GM18907 (cell line): ENCODE measurements at regions not wholly inside any gene's neighbourhood (a gene's known extent, or its start where the extent isn't known, plus 50 kb on each side); places are given as distances from the start of the nearest gene placed in this dataset.
"Not testable (repeated sequence)": the region's sequence is repeated elsewhere in the genome, so short reads cannot be mapped to it uniquely, and the experiment has no call there.

Source experiments
- ATAC-seq: cut with Tn5 transposase; IDR thresholded peaks from one replicate; pipeline ENCODE4 v1.9.1; 2021; ENCODE audit warnings: mild to moderate bottlenecking, moderate library complexity; ENCODE audit not compliant: unreplicated experiment

- ATAC-seq = no peak
These were observed 541.4 kb downstream of the CSNK1G3 start for GRCh38 chr5:124053340-124053739.

- no peak for ATAC-seq
These were observed 540.2 kb downstream of the CSNK1G3 start for GRCh38 chr5:124052201-124052600.

- no peak for ATAC-seq
These were observed 538.3 kb downstream of the CSNK1G3 start for GRCh38 chr5:124050120-124050770.

- no peak for ATAC-seq
These were observed 533.4 kb downstream of the CSNK1G3 start for GRCh38 chr5:124045412-124045811.

GRCh38 chr5:124044613-124045012 is 532.6 kb downstream of the CSNK1G3 start:
- ATAC-seq = no peak

GRCh38 chr5:124043456-124043855 is 531.5 kb downstream of the CSNK1G3 start:
- ATAC-seq = no peak

- ATAC-seq = no peak
These were observed 528.8 kb downstream of the CSNK1G3 start for GRCh38 chr5:124040799-124041198.

- ATAC-seq = no peak
These were observed 527.4 kb downstream of the CSNK1G3 start for GRCh38 chr5:124039410-124039809.

- ATAC-seq = no peak
These were observed 524.8 kb downstream of the CSNK1G3 start for GRCh38 chr5:124036786-124037185.

- ATAC-seq = peak; percentile 98
These were observed 523.0 kb downstream of the CSNK1G3 start for GRCh38 chr5:124034963-124035362.

- ATAC-seq = no peak
These were observed 522.2 kb downstream of the CSNK1G3 start for GRCh38 chr5:124034083-124034700.

GRCh38 chr5:124030043-124030491 is 518.1 kb downstream of the CSNK1G3 start:
- no peak for ATAC-seq

GRCh38 chr5:124027441-124027840 is 515.5 kb downstream of the CSNK1G3 start:
- ATAC-seq = no peak

- ATAC-seq = no peak
These were observed 513.4 kb downstream of the CSNK1G3 start for GRCh38 chr5:124025306-124025845.

GRCh38 chr5:124022966-124023365 is 511.0 kb downstream of the CSNK1G3 start:
- ATAC-seq = no peak

GRCh38 chr5:124021776-124022175 is 509.8 kb downstream of the CSNK1G3 start:
- ATAC-seq = no peak

- ATAC-seq = no peak
These were observed 509.2 kb downstream of the CSNK1G3 start for GRCh38 chr5:124021066-124021641.

- ATAC-seq = not testable (repeated sequence)
These were observed 505.3 kb downstream of the CSNK1G3 start for GRCh38 chr5:124017321-124017720.

GRCh38 chr5:124007675-124008398 is 495.9 kb downstream of the CSNK1G3 start:
- no peak for ATAC-seq

GRCh38 chr5:124001036-124001615 is 489.1 kb downstream of the CSNK1G3 start:
- ATAC-seq = no peak

GRCh38 chr5:124000538-124000937 is 488.6 kb downstream of the CSNK1G3 start:
- ATAC-seq = no peak
